ENCODE measurements at regions not wholly inside any gene's neighbourhood (a gene's known extent, or its start where the extent isn't known, plus 50 kb on each side); places are given as distances from the start of the nearest gene placed in this dataset.
"Not testable (repeated sequence)": the region's sequence is repeated elsewhere in the genome, so short reads cannot be mapped to it uniquely, and the experiment has no call there.

GRCh38 chr18:43714343-43715010 lies 437.2 kb upstream of the SYT4 start:
- DNase-seq (ENCODE audit: low spot score), result no peak

- peak; percentile 0 for DNase-seq (ENCODE audit: low spot score)
These were observed 442.0 kb upstream of the SYT4 start for GRCh38 chr18:43719267-43719795.

- DNase-seq (ENCODE audit: low spot score), result no peak
These were observed 442.8 kb upstream of the SYT4 start for GRCh38 chr18:43720041-43720440.

- DNase-seq (ENCODE audit: low spot score), result no peak
These were observed 458.3 kb upstream of the SYT4 start for GRCh38 chr18:43735570-43735969.

GRCh38 chr18:43744960-43745745 lies 467.9 kb upstream of the SYT4 start:
- DNase-seq (ENCODE audit: low spot score), result no peak

GRCh38 chr18:43751203-43751602 lies 473.9 kb upstream of the SYT4 start:
- DNase-seq (ENCODE audit: low spot score), result no peak

GRCh38 chr18:43751835-43752234 lies 474.5 kb upstream of the SYT4 start:
- DNase-seq (ENCODE audit: low spot score), result no peak

GRCh38 chr18:43757273-43757672 lies 480.0 kb upstream of the SYT4 start:
- no peak for DNase-seq (ENCODE audit: low spot score)

- DNase-seq (ENCODE audit: low spot score), result no peak
These were observed 481.4 kb upstream of the SYT4 start for GRCh38 chr18:43758734-43759133.

- DNase-seq (ENCODE audit: low spot score), result no peak
These were observed 482.7 kb upstream of the SYT4 start for GRCh38 chr18:43760010-43760409.

GRCh38 chr18:43772907-43773306 lies 495.6 kb upstream of the SYT4 start:
- DNase-seq (ENCODE audit: low spot score), result no peak

- DNase-seq (ENCODE audit: low spot score), result no peak
These were observed 497.2 kb upstream of the SYT4 start for GRCh38 chr18:43774497-43774896.

- no peak for DNase-seq (ENCODE audit: low spot score)
These were observed 498.3 kb upstream of the SYT4 start for GRCh38 chr18:43775591-43775990.

GRCh38 chr18:43776997-43777396 lies 499.7 kb upstream of the SYT4 start:
- no peak for DNase-seq (ENCODE audit: low spot score)

- no peak for DNase-seq (ENCODE audit: low spot score)
These were observed 500.5 kb upstream of the SYT4 start for GRCh38 chr18:43777636-43778304.

- peak; percentile 26 for DNase-seq (ENCODE audit: low spot score)
These were observed 503.6 kb upstream of the SYT4 start for GRCh38 chr18:43780782-43781340.

- no peak for DNase-seq (ENCODE audit: low spot score)
These were observed 507.9 kb upstream of the SYT4 start for GRCh38 chr18:43785158-43785557.

GRCh38 chr18:43786893-43787292 lies 509.6 kb upstream of the SYT4 start:
- no peak for DNase-seq (ENCODE audit: low spot score)

- DNase-seq (ENCODE audit: low spot score), result not testable (repeated sequence)
These were observed 510.4 kb upstream of the SYT4 start for GRCh38 chr18:43787721-43788120.

GRCh38 chr18:43789234-43790000 lies 512.1 kb upstream of the SYT4 start:
- DNase-seq (ENCODE audit: low spot score), result no peak

- DNase-seq (ENCODE audit: low spot score), result no peak
These were observed 516.6 kb upstream of the SYT4 start for GRCh38 chr18:43793910-43794309.

- no peak for DNase-seq (ENCODE audit: low spot score)
These were observed 517.1 kb upstream of the SYT4 start for GRCh38 chr18:43794363-43794762.

Data from A172 (cell line).